ENCODE measurements at regions not wholly inside any gene's neighbourhood (a gene's known extent, or its start where the extent isn't known, plus 50 kb on each side); places are given as distances from the start of the nearest gene placed in this dataset.

DNA sequence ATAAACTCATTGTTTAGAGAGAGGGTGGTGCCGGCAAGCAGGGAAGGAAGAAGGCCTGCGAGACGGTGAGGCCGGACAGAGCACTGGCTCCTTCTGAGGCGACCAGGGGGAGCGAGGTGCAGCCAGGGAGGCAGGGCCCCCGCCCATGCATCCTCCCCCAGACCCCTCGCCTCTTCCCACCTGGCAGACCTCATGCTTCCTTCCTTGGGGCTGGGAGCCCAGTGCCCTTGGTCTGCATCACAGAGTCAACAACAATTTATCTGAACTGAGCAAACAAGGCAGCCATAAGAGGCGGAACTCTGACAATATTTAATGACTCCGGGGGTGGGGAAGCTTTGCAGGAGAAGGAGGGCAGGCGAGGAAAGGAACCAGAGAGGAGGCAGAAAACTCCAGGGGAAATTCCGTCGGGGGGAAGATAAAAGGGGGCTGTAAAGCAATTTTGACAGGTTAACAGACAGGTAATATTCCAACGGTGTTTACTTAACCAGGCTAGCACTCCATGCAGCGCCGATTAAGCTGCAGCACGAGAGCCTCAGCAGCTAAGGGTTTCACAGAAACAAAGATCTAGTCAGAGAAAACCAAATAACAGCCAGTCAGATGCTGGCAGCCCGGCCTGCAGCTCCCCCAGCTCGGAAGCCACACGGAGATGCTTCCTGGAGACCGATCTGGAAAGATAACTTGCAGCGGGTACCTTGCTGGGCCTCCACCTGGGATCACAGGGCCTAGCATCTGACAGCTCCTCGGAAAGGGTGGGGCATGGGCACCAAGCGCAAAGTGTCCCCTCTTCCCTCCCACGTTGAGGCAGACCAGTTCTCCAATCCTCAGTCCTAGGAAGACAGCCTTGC is 398.2 kb downstream of the SOX9 start:
- no peak overlapping the region for H3K4me3 ChIP-seq (ENCODE audit: low read depth in 1 of 3, low read length in 3 of 3)
- TF ChIP-seq GABPA (IDR thresholded peaks at IDR 0.05 in 1 of 2, conservative IDR thresholded peaks at IDR 0.05 in 1 of 2) (no peak), FOXA1 (IDR thresholded peaks at IDR 0.05) (no peak), FOXA2 (IDR thresholded peaks at IDR 0.05) (peak; percentile 46), SP1 (IDR thresholded peaks at IDR 0.05) (no peak), EGR1 (IDR thresholded peaks at IDR 0.05; ENCODE audit: low read depth in 2 of 2) (no peak), MAX (IDR thresholded peaks at IDR 0.05) (no peak)
- TF ChIP-seq, protein P1, sequence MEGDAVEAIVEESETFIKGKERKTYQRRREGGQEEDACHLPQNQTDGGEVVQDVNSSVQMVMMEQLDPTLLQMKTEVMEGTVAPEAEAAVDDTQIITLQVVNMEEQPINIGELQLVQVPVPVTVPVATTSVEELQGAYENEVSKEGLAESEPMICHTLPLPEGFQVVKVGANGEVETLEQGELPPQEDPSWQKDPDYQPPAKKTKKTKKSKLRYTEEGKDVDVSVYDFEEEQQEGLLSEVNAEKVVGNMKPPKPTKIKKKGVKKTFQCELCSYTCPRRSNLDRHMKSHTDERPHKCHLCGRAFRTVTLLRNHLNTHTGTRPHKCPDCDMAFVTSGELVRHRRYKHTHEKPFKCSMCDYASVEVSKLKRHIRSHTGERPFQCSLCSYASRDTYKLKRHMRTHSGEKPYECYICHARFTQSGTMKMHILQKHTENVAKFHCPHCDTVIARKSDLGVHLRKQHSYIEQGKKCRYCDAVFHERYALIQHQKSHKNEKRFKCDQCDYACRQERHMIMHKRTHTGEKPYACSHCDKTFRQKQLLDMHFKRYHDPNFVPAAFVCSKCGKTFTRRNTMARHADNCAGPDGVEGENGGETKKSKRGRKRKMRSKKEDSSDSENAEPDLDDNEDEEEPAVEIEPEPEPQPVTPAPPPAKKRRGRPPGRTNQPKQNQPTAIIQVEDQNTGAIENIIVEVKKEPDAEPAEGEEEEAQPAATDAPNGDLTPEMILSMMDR (IDR thresholded peaks at IDR 0.05; ENCODE audit: low read depth, low read length, missing input control): no peak
- TF ChIP-seq, protein P2, sequence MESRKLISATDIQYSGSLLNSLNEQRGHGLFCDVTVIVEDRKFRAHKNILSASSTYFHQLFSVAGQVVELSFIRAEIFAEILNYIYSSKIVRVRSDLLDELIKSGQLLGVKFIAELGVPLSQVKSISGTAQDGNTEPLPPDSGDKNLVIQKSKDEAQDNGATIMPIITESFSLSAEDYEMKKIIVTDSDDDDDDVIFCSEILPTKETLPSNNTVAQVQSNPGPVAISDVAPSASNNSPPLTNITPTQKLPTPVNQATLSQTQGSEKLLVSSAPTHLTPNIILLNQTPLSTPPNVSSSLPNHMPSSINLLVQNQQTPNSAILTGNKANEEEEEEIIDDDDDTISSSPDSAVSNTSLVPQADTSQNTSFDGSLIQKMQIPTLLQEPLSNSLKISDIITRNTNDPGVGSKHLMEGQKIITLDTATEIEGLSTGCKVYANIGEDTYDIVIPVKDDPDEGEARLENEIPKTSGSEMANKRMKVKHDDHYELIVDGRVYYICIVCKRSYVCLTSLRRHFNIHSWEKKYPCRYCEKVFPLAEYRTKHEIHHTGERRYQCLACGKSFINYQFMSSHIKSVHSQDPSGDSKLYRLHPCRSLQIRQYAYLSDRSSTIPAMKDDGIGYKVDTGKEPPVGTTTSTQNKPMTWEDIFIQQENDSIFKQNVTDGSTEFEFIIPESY (IDR thresholded peaks at IDR 0.05): no peak
- H3K4me1 ChIP-seq (ENCODE audit: control insufficient read depth in 4 of 4, insufficient read depth in 4 of 4, low read length in 3 of 4): no peaks in the 10 kb centered on the region
- DNase-seq (ENCODE audit: low spot score): no peak
- H3K9me3 ChIP-seq (ENCODE audit: control insufficient read depth in 4 of 4, low read length in 3 of 4): no peaks in the 10 kb centered on the region
- H3K9ac ChIP-seq (ENCODE audit: low read depth in 1 of 2, low read length in 2 of 2): no peak overlapping the region
- no peak overlapping the region for H3K27ac ChIP-seq (ENCODE audit: low read depth in 1 of 2, low read length in 2 of 2)
- peaks cover 0 to 3% (median 0%) of the 10 kb centered on the region in 4 donors for H3K27me3 ChIP-seq (ENCODE audit: control insufficient read depth in 4 of 4, insufficient read depth in 4 of 4, low read length in 3 of 4)
- 28% methylated on average over 25 of the region's 25 CpGs for WGBS
- no peaks in the 10 kb centered on the region for H3K36me3 ChIP-seq (ENCODE audit: control insufficient read depth in 4 of 4, insufficient read depth in 3 of 4, low read depth in 1 of 4, low read length in 3 of 4)

GRCh38 chr17:72519598-72519936 is 398.7 kb downstream of the SOX9 start:
- TF ChIP-seq RAD21 (IDR thresholded peaks at IDR 0.05) (no peak), EGR1 (IDR thresholded peaks at IDR 0.05; ENCODE audit: low read depth in 2 of 2) (no peak), MAX (IDR thresholded peaks at IDR 0.05) (no peak), TAF1 (conservative IDR thresholded peaks at IDR 0.05) (no peak), SP1 (IDR thresholded peaks at IDR 0.05) (no peak)
- TF ChIP-seq, protein P3, sequence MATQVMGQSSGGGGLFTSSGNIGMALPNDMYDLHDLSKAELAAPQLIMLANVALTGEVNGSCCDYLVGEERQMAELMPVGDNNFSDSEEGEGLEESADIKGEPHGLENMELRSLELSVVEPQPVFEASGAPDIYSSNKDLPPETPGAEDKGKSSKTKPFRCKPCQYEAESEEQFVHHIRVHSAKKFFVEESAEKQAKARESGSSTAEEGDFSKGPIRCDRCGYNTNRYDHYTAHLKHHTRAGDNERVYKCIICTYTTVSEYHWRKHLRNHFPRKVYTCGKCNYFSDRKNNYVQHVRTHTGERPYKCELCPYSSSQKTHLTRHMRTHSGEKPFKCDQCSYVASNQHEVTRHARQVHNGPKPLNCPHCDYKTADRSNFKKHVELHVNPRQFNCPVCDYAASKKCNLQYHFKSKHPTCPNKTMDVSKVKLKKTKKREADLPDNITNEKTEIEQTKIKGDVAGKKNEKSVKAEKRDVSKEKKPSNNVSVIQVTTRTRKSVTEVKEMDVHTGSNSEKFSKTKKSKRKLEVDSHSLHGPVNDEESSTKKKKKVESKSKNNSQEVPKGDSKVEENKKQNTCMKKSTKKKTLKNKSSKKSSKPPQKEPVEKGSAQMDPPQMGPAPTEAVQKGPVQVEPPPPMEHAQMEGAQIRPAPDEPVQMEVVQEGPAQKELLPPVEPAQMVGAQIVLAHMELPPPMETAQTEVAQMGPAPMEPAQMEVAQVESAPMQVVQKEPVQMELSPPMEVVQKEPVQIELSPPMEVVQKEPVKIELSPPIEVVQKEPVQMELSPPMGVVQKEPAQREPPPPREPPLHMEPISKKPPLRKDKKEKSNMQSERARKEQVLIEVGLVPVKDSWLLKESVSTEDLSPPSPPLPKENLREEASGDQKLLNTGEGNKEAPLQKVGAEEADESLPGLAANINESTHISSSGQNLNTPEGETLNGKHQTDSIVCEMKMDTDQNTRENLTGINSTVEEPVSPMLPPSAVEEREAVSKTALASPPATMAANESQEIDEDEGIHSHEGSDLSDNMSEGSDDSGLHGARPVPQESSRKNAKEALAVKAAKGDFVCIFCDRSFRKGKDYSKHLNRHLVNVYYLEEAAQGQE (IDR thresholded peaks at IDR 0.05): no peak
- Histone ChIP-seq H3K36me3 (ENCODE audit: control insufficient read depth in 4 of 4, insufficient read depth in 3 of 4, low read depth in 1 of 4, low read length in 3 of 4) (no peaks in the 10 kb centered on the region), H3K9ac (ENCODE audit: low read depth in 1 of 2, low read length in 2 of 2) (no peak overlapping the region), H3K4me3 (ENCODE audit: low read depth in 1 of 3, low read length in 3 of 3) (no peak overlapping the region), H3K9me3 (ENCODE audit: control insufficient read depth in 4 of 4, low read length in 3 of 4) (no peaks in the 10 kb centered on the region), H3K27me3 (ENCODE audit: control insufficient read depth in 4 of 4, insufficient read depth in 4 of 4, low read length in 3 of 4) (peaks cover 0 to 3% (median 0%) of the 10 kb centered on the region in 4 donors), H3K4me1 (ENCODE audit: control insufficient read depth in 4 of 4, insufficient read depth in 4 of 4, low read length in 3 of 4) (no peaks in the 10 kb centered on the region), H3K27ac (ENCODE audit: low read depth in 1 of 2, low read length in 2 of 2) (no peak overlapping the region)
- 82% methylated on average over 6 of the region's 6 CpGs for WGBS
- no peak for DNase-seq (ENCODE audit: low spot score)

All from liver (tissue), 8 donors.